Trophoblast cell (in vitro differentiated cells and primary cell): ENCODE measurements at regions not wholly inside any gene's neighbourhood (a gene's known extent, or its start where the extent isn't known, plus 50 kb on each side); places are given as distances from the start of the nearest gene placed in this dataset.

Source experiments
- DNase-seq, 2 donors: peaks; one replicate each; pipeline ENCODE4 v3.0.0-alpha.2; 2016
- H2AFZ ChIP-seq: 2 replicates; pipeline ENCODE4 v1.6.1; 2013; ENCODE audit warnings: low read length, moderate library complexity, mild to moderate bottlenecking; ENCODE audit not compliant: insufficient read depth, poor library complexity
- H2AK5ac ChIP-seq: 2 replicates; pipeline ENCODE4 v1.6.1; 2013; ENCODE audit warnings: mild to moderate bottlenecking, low read length
- H2BK120ac ChIP-seq: 2 replicates; pipeline ENCODE4 v1.6.1; 2013; ENCODE audit warnings: low read length, mild to moderate bottlenecking, moderate library complexity; ENCODE audit not compliant: insufficient read depth, poor library complexity
- H2BK12ac ChIP-seq: 2 replicates; pipeline ENCODE4 v1.6.1; 2013; ENCODE audit warnings: mild to moderate bottlenecking, low read length, moderate library complexity
- H2BK5ac ChIP-seq: 2 replicates; pipeline ENCODE4 v1.6.1; 2013; ENCODE audit warnings: low read length, low read depth, moderate library complexity, mild to moderate bottlenecking; ENCODE audit not compliant: poor library complexity
- H3K14ac ChIP-seq: 2 replicates; pipeline ENCODE4 v1.6.1; 2013; ENCODE audit warnings: mild to moderate bottlenecking, low read length
- H3K18ac ChIP-seq: 2 replicates; pipeline ENCODE4 v1.6.1; 2013; ENCODE audit warnings: mild to moderate bottlenecking, low read length
- H3K23ac ChIP-seq: 2 replicates; pipeline ENCODE4 v1.6.1; 2013; ENCODE audit warnings: low read length
- H3K27ac ChIP-seq: 2 replicates; pipeline ENCODE4 v1.5.1; 2013; ENCODE audit warnings: low read depth, mild to moderate bottlenecking, inconsistent platforms, low read length, moderate library complexity
- H3K27me3 ChIP-seq: 2 replicates; pipeline ENCODE4 v1.6.1; 2013; ENCODE audit warnings: inconsistent platforms, mild to moderate bottlenecking, low read length, moderate library complexity; ENCODE audit not compliant: insufficient read depth
- H3K36me3 ChIP-seq, 2 experiments: 1 replicate in 1 of 2; 2 replicates in 1 of 2; pipeline ENCODE4 v1.6.1; 2013; ENCODE audit warnings: low read length in 2 of 2, mild to moderate bottlenecking in 2 of 2, moderate library complexity in 1 of 2; ENCODE audit not compliant: insufficient read depth in 2 of 2, control insufficient read depth in 1 of 2
- H3K4ac ChIP-seq: 2 replicates; pipeline ENCODE4 v1.6.1; 2013; ENCODE audit warnings: low read depth, mild to moderate bottlenecking, low read length, moderate library complexity
- H3K4me1 ChIP-seq, 2 experiments: 1 replicate in 1 of 2; 2 replicates in 1 of 2; pipeline ENCODE4 v1.6.1; 2013; ENCODE audit warnings: low read length in 2 of 2, mild to moderate bottlenecking in 2 of 2, moderate library complexity in 1 of 2; ENCODE audit not compliant: insufficient read depth in 2 of 2, control insufficient read depth in 1 of 2
- H3K4me2 ChIP-seq: 2 replicates; pipeline ENCODE4 v1.6.1; 2013; ENCODE audit warnings: inconsistent platforms, mild to moderate bottlenecking, low read length, moderate library complexity
- H3K4me3 ChIP-seq: 2 replicates; pipeline ENCODE4 v1.5.1; 2013; ENCODE audit warnings: mild to moderate bottlenecking, low read depth, low read length, inconsistent platforms
- H3K79me1 ChIP-seq: one replicate; pipeline ENCODE4 v1.6.1; 2013; ENCODE audit warnings: low read length
- H3K79me2 ChIP-seq: 2 replicates; pipeline ENCODE4 v1.6.1; 2013; ENCODE audit warnings: low read length, mild to moderate bottlenecking; ENCODE audit not compliant: control insufficient read depth, insufficient read depth, poor library complexity
- H3K9ac ChIP-seq: 2 replicates; pipeline ENCODE4 v1.6.1; 2013; ENCODE audit warnings: mild to moderate bottlenecking, low read length
- H3K9me3 ChIP-seq: 2 replicates; pipeline ENCODE4 v1.6.1; 2013; ENCODE audit warnings: low read depth, mild to moderate bottlenecking, control low read depth, inconsistent platforms, low read length; ENCODE audit not compliant: insufficient read depth
- H4K12ac ChIP-seq: 2 replicates; pipeline ENCODE4 v1.6.1; 2013; ENCODE audit warnings: low read depth, mild to moderate bottlenecking, low read length, moderate library complexity
- H4K8ac ChIP-seq: 2 replicates; pipeline ENCODE4 v1.6.1; 2013; ENCODE audit warnings: low read depth, mild to moderate bottlenecking, low read length, moderate library complexity
- H4K91ac ChIP-seq: one replicate; pipeline ENCODE4 v1.6.1; 2013; ENCODE audit warnings: low read depth, mild to moderate bottlenecking, low read length, moderate library complexity
- WGBS: extraction: QIAGEN DNeasy Blood & Tissue Kit; methylation state at CpG from one replicate; pipeline ENCODE4 v1.1.7; 2013; ENCODE audit warnings: missing lambda C conversion rate; ENCODE audit not compliant: insufficient read length, insufficient coverage; ENCODE audit errors: extremely low coverage; 5-methylcytosine and 5-hydroxymethylcytosine counted together

DNA sequence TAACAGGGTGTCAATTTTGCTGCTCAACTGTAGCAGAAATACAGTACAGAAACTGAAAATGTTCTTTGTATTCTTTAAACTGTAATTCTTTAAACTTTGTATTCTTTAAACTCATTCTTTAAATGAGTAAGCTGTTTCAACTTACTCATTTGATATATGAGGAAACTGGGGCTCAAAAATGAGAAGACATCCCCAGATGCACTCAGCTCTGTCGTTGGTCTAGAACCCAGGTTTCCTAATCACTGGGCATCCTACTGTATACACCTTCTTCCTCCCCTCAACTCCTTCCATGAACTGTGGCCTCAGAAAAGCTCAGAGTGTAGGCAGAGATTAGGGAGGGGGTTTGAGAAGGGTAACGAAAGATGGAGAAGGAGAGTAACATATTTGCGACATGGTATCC is 136.5 kb upstream of the MAST4 start:
- Histone ChIP-seq H3K4ac (no peak overlapping the region), H2BK12ac (no peak overlapping the region), H4K8ac (no peak overlapping the region), H4K91ac (no peak overlapping the region), H3K79me1 (no peaks in the 10 kb centered on the region), H3K4me3 (no peak overlapping the region), H3K27ac (no peak overlapping the region), H3K4me2 (no peak overlapping the region), H3K79me2 (no peaks in the 10 kb centered on the region), H3K14ac (no peak overlapping the region), H2BK5ac (no peak overlapping the region), H3K23ac (no peak overlapping the region), H3K9me3 (no peaks in the 10 kb centered on the region), H2AFZ (no peak overlapping the region), H2BK120ac (no peak overlapping the region), H2AK5ac (no peak overlapping the region), H4K12ac (no peak overlapping the region), H3K4me1 (no peaks in the 10 kb centered on the region), H3K9ac (no peak overlapping the region), H3K27me3 (no peaks in the 10 kb centered on the region), H3K36me3 (no peaks in the 10 kb centered on the region), H3K18ac (no peak overlapping the region)
- no peak for DNase-seq
- no CpG with 5 or more reads among the region's 3 CpGs for WGBS

DNA sequence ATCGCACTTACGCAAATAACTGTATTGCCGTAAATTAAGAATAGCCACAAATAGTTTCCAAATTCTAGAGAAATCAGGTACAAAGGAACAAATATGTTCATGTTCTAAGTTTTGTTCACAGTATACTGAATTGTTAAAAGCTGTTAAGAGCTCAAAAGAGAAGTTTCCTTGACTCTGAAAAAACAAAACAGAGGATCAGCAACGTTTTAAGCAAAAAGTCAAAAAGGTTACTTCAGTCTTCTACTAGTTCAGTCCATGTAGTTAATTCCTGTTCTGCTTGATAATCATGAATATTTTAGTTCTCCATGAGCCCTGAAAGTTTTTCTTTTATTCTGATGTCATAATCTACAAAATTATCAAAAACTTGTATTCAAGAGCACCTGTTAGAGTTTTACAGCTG is 128.6 kb upstream of the MAST4 start:
- H4K91ac ChIP-seq: no peak overlapping the region
- H3K4me2 ChIP-seq: no peak overlapping the region
- H2AFZ ChIP-seq: no peak overlapping the region
- H3K4ac ChIP-seq: no peak overlapping the region
- no peak overlapping the region for H3K18ac ChIP-seq
- H3K79me1 ChIP-seq: no peaks in the 10 kb centered on the region
- H3K27me3 ChIP-seq: no peaks in the 10 kb centered on the region
- no peaks in the 10 kb centered on the region for H3K4me1 ChIP-seq
- no peaks in the 10 kb centered on the region for H3K79me2 ChIP-seq
- H2AK5ac ChIP-seq: no peak overlapping the region
- no peak overlapping the region for H2BK120ac ChIP-seq
- H3K23ac ChIP-seq: no peak overlapping the region
- H2BK5ac ChIP-seq: no peak overlapping the region
- WGBS: no CpG with 5 or more reads among the region's 4 CpGs
- H3K4me3 ChIP-seq: no peak overlapping the region
- peaks cover 2% of the 10 kb centered on the region for H3K9me3 ChIP-seq
- peaks cover 0 to 3% of the 10 kb centered on the region in 2 experiments for H3K36me3 ChIP-seq
- H3K27ac ChIP-seq: no peak overlapping the region
- H4K12ac ChIP-seq: no peak overlapping the region
- no peak overlapping the region for H3K14ac ChIP-seq
- H4K8ac ChIP-seq: no peak overlapping the region
- no peak overlapping the region for H3K9ac ChIP-seq
- H2BK12ac ChIP-seq: no peak overlapping the region
- DNase-seq: no peak

DNA sequence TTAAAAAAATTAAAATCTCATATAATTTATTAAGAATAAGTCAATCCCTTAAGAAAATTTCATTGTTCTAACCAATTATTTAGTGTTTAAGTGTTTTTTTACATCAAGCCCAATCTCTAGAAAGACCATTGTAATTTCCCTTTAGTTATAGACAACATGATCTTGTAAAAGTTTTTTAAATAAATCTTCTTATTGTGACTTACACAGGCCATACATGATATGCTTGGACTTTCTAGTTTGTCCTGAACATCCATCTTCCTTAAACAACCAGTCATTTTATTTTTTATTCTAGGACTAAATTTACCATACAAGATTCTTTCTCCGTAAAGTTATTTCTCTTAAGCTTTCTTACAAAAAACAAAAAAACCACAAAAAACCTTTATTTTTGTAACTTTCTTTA is 126.5 kb upstream of the MAST4 start:
- Histone ChIP-seq H2AK5ac (no peak overlapping the region), H2BK120ac (no peak overlapping the region), H4K12ac (no peak overlapping the region), H2BK12ac (no peak overlapping the region), H3K9me3 (peaks cover 2% of the 10 kb centered on the region), H3K4me2 (no peak overlapping the region), H3K14ac (no peak overlapping the region), H2BK5ac (no peak overlapping the region), H3K79me2 (no peaks in the 10 kb centered on the region), H3K9ac (no peak overlapping the region), H3K27ac (no peak overlapping the region), H3K4me3 (no peak overlapping the region), H3K36me3 (peaks cover 0 to 3% of the 10 kb centered on the region in 2 experiments), H3K18ac (no peak overlapping the region), H3K23ac (no peak overlapping the region), H3K27me3 (no peaks in the 10 kb centered on the region), H4K91ac (no peak overlapping the region), H3K4ac (no peak overlapping the region), H4K8ac (no peak overlapping the region), H3K79me1 (no peaks in the 10 kb centered on the region), H3K4me1 (no peaks in the 10 kb centered on the region), H2AFZ (no peak overlapping the region)
- 100% methylated on average over 1 of the region's 1 CpG for WGBS
- DNase-seq: no peak

DNA sequence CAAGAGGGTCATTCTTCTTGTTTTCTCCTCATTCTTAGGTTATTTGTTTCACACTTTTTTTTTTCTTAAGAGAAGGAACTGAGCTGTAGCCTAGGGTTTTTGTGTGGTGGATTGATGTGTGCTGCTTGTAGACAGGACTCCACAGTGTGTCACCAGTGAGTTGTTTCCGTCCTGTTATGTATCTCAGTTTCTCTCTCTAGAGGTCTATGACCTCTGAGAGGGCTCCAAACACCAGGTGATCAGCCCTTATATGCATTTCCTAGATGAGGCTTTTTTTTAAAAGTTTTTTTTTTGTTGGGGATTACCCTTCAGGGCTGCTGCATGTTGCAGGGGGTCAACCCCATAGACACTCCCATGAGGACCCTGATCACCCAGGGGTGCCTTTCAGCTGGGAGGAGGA is 124.2 kb upstream of the MAST4 start:
- H2BK12ac ChIP-seq: no peak overlapping the region
- no peak overlapping the region for H3K4me3 ChIP-seq
- no peaks in the 10 kb centered on the region for H3K79me2 ChIP-seq
- no peaks in the 10 kb centered on the region for H3K9me3 ChIP-seq
- no peak overlapping the region for H3K23ac ChIP-seq
- no peak overlapping the region for H3K27ac ChIP-seq
- H4K12ac ChIP-seq: no peak overlapping the region
- H2AFZ ChIP-seq: no peak overlapping the region
- H2BK5ac ChIP-seq: no peak overlapping the region
- no peaks in the 10 kb centered on the region for H3K79me1 ChIP-seq
- H4K8ac ChIP-seq: no peak overlapping the region
- WGBS: no CpG with 5 or more reads among the region's 1 CpG
- H3K14ac ChIP-seq: no peak overlapping the region
- no peak overlapping the region for H3K18ac ChIP-seq
- H2AK5ac ChIP-seq: no peak overlapping the region
- H3K4me1 ChIP-seq: peaks cover 0 to 2% of the 10 kb centered on the region in 2 experiments
- H4K91ac ChIP-seq: no peak overlapping the region
- H2BK120ac ChIP-seq: no peak overlapping the region
- DNase-seq: no peak
- no peaks in the 10 kb centered on the region for H3K27me3 ChIP-seq
- no peak overlapping the region for H3K4ac ChIP-seq
- H3K9ac ChIP-seq: no peak overlapping the region
- H3K36me3 ChIP-seq: peaks cover 0 to 3% of the 10 kb centered on the region in 2 experiments
- H3K4me2 ChIP-seq: no peak overlapping the region
